ENCODE measurements at regions not wholly inside any gene's neighbourhood (a gene's known extent, or its start where the extent isn't known, plus 50 kb on each side); places are given as distances from the start of the nearest gene placed in this dataset.
A peak's percentile ranks its signal among the peaks of the same experiment; 100 is the strongest.

DNA sequence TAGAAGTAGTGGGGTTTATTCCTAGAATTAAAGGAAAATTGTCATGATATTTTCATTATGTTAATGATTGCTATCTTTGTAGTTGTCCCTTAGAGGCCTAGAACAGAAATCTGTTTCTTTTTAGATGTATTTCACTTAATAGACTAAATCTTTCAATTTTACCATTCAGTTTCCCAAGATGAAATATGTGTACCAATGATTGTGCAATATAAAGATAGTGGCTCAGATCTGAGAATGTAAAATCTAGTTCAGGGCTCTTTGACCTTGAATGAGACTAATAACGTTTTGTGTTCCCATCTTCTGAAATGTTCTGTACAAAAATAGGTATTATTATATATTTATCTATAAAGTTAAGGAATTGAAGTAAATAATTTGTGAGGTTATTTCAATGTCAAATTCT is 947.9 kb downstream of the DTWD2 start:
- no peak for DNase-seq

DNA sequence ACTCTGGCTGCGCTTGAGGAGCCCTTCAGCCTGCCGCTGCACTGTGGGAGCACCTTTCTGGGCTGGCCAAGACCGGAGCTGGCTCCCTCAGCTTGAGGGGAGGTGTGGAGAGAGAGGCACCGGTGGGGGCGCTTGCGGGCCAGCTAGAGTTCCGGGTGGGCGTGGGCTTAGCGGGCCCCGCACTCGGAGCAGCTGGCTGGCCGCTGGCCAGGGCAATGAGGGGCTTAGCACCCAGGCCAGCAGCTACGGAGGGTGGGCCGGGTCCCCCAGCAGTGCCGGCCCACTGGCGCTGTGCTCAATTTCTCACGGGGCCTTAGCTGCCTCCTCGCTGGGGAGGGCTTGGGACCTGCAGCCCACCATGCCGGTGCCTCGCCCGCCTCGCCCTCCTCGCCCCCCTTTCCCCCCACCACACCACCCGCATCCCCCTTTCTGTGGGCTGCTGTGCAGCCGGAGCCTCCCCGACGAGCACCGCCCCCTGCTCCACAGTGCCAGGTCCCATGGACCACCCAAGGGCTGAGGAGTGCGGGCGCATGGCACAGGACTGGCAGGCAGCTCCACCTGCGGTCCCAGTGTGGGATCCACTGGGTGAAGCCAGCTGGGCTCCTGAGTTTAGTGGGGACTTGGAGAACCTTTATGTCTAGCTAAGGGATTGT is 954.5 kb downstream of the DTWD2 start:
- no peak for DNase-seq

DNA sequence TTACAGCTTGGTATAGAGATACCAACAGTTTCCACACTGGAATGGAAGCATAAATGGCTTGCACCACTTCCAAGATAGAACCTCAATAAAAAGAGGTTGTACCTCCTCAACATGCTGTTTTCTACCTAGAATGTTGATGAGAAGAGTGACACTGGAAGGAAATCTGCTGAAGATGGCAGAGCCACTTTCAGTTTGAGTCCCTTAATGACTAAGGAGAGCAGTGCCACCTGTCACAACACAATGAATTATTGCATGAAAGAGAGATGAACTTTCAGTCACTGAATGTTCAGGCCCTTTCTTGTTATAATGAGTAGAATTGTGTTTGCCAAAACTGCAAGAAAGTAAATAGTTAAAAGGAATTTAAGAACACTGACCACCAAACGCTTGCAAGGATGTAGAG is 958.5 kb downstream of the DTWD2 start:
- DNase-seq, result no peak

DNA sequence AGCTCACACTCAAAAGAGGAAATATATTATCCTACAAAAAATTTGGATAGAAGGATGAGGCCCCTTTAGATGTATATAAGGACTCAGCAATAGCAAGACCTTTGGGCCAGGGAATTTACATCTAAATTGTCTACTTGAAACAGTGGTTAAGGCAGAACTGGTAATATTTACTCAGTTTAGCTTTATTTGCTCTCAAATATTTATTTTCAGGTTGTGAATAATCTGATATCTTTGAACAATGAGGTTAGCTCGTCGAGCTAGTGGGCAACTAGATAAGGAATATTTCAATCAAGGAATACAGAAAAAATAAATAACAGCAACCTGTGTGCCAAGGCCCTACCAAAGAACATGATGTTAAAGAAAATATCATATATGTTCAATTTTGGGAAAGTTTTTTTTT is 966.3 kb downstream of the DTWD2 start:
- no peak for DNase-seq

DNA sequence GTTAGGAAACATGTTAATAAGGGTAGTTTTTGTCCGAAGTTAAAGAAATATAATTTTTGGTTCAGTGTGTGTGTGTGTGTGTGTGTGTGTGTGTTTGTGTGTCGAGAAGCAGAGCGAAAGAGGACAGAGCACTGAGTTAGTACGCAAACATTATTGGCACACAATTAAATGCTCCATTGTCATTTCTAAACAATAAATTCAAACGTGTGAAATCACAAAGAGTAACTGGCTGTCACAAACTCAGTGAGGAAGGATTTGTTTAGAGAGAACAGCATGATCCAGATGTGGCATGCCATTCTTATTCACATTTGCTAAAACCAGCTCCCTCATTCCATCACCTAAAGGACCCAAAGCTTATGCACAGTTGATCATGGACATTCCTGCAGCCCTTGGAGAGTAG is 970.8 kb downstream of the DTWD2 start:
- no peak for DNase-seq

DNA sequence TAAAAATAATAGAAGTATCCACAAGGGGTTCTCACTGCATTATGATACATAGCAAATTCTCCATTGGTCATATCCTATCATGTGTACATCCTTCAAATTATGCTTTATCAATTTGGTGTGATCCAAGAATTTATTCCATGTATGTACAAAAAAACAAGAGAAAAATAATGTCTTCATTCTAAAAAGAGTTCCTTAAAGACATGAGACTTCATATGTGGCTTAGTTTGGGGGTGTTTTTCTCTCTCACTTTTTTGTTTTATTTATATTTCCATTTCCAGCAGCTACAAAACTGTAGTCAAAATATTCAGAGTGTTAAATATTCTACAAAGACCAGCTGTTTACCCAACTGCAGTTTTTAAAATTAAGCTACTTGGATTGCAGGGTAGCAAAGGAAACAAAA is 972.0 kb downstream of the DTWD2 start:
- DNase-seq, result no peak

DNA sequence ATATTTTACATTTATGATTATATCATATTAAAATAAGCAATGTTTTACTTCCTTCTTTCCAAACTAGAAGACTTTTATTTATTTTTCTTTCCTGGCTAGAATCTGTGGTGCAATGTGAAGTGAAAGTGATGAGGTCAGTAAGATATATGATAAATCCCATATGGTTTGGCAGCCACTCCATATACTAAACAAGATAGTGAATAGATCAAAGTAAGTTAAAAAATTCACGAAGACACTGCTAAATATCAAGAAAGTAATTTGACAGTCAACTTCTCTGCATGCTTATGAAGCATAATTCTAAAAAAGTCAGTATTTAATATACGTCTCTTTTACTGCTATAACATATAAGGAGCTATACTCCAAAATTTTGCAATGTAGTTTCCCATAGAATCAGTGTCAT is 972.8 kb downstream of the DTWD2 start:
- no peak for DNase-seq

DNA sequence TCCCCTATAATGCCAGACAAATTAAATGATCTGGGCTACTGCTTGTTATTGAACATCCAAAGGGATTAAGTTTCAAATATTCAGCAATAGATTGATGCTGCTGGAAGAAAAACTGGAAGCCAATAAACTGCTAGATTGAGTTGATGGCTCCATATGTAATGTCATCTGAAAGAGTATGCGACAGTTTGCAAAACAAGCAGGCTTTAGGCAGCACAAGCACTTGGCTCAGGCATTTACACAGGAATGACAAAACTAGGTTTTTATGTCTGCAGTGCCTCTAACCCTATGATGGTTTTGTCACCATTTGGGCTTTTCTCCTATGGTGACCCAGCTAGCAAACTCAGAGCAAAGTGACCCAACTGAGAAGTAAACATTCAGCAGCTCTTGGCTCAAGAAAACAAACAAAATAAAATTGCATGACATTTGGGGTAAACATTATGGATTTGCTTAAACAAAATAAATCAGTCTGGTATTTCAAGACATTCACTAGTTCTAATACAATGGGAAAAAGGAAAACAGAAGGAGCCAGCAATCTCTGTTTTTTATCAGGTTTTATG is 978.5 kb downstream of the DTWD2 start:
- no peak for DNase-seq

DNA sequence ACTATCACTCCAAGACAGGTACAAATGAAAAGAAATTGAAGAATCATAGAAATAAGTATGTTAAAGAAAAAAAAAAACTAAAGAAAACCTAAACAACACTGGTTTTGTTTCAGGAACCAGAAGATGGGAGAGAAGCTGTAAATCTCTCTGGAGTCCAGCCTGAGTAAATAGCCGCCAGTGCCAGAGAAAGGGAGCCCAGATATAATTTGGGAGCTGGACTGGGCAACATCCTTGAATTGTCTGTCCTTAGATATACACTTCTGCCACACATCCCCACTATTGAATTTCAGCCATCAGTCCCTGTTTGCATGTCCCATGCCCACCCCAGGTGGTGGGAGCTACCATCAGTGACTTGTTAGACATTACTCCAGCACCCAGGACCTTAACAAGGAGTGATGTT is 979.6 kb downstream of the DTWD2 start:
- DNase-seq, result no peak

DNA sequence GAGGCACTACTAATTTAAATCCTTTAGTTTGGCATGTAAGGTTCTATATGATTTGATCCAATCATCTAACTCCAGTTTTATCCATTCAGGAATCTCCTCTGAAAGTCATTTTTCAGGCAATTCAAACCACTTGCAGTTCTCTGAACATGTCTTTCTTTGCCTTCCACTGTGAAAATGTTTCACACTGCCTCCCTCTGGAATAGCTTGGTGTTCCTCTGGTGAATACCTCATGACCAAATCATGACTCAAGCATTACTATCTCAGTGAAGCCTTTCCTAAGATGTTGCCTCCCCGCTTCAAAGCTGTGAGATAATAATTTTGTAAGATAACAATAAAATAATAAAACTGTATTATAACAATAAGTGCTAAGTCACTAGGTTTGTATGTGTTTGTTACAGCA is 981.1 kb downstream of the DTWD2 start:
- DNase-seq, result no peak

DNA sequence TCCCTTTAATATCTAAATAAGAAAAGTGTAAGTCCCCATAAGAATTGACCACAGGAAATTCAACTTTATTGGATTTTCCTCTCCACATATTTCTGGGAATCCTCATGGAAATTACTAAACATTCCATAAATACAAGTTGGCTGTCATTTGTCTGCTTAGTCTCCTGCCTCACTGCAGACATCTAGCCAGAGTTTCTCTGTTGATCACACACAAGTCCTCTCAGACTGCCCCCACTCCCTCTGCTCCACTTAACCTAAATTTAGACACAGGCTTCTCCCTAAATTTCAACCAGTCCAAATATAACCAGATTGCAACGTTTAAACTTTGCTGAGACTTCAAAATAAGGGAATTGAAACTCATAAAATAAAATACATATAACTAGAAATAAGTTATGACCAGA is 982.1 kb downstream of the DTWD2 start:
- no peak for DNase-seq

DNA sequence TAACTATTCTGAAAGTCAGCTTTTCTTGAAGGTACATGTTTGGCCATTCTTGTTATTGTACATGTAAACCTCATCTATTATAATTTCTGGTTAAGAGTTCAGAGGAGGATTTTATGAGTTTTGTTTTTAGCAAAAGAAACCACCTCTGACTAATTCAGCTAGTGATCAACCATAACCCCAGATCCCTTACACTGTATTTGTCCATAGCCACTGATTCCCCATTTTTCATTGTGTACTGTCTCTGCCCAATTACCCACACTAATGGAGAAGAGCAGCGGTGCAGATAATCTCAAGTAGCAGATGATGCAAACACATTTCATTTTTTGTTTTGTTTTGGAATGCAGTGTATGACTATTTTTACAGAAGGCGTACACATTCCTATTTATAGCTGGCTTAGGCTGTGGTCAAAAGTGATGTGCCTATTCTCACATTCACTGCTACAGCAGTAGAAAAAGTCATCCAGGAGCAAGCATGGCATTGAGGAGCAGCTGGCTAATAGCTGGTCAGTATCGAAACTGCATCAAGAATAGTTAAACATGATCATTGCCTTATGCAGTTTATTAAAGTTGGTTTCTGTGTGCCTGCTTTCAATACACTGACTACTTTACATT is 988.3 kb downstream of the DTWD2 start:
- no peak for DNase-seq

DNA sequence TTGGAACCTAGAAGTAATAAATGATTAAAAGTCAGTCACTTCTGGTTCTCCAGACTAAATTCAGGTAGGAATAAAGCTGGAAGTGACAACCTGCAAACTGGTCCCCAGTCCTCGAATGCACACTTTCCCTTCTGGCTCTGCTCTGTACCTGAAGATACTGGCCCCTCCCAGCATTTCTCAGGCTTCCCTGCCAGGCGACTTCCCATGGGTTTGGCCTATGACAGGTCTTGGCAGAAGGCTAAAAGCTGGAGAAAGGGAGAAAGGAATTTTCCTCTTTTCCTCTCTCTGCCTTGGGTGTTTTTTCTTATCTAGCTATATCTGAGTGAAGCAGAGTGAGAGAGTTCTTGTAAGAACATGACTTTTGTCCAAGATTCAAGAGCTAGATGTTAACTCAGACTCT is 1005.7 kb downstream of the DTWD2 start:
- DNase-seq, result no peak

DNA sequence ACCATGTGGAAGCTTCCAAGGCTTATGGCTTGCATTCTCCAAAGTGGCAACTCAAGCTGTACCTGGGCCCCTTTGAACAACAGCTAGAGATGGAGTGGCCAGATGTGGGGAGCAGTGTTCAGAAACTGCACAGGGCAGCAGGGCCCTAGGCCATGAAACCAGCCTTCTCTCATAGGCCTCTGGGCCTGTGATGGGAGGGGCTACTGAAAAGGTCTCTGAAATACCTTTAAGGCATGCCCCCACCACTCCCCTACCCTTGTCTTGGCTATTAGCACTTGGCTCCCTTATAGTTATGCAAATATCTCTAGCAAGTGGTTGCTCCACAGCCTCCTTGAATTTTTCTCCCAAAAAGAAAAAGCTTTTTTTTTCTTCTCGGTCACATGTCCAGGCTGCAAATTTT is 1014.6 kb downstream of the DTWD2 start:
- DNase-seq, result no peak

DNA sequence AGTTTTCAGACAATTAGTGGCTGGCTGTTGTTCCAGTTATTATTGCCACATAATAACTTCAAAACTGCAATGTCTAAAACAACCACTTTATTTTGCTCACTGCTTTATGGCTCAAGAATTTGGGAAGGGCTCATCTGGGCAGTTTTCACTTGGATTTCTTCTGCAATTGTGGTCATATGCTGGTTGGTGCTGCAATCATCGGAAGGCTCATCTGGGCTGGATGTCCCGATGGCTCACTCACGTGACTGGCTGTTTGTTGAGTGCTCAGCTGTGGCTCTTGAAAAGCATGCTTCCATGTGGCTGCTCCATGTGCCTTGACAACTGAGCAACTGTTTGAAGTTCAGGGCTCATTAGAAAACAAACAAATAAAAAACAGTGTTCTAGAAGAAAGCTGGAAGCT is 1032.5 kb downstream of the DTWD2 start:
- DNase-seq, result no peak

DNA sequence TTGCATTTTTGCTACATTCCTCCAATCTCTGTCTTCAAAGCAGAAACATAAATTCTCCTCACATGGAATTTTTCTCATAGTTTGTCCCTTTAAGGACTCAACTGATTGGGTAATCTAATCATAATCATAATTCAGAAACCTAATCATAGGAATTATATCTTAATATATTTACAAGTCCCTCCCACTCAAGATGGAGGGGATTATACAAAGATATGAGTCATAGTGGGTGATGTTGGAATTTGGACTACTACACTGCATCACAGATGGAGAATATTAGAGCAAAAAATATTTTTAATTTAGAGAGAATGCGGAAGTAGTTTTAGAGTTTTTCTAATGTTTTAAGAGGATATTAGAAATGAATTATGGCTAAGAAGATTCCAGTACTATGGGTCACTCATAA is 1034.0 kb downstream of the DTWD2 start:
- DNase-seq, result peak; percentile 2

DNA sequence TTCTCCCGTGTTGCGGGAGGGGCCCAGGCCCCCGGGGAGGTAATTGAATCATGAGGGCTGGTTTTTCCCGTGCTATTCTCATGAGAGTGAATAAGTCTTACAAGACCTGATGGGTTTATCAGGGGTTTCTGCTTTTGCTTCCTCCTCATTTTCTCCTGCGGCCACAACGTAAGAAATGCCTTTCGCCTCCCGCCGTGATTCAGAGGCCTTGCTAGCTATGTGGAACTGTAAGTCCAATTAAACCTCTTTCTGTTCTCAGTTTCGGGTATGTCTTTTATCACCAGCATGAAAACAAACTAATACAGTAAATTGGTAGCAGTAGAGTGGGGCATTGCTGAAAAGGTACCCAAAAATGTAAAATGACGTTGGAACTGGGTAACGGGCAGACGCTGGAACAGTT is 1035.1 kb downstream of the DTWD2 start:
- DNase-seq, result no peak

DNA sequence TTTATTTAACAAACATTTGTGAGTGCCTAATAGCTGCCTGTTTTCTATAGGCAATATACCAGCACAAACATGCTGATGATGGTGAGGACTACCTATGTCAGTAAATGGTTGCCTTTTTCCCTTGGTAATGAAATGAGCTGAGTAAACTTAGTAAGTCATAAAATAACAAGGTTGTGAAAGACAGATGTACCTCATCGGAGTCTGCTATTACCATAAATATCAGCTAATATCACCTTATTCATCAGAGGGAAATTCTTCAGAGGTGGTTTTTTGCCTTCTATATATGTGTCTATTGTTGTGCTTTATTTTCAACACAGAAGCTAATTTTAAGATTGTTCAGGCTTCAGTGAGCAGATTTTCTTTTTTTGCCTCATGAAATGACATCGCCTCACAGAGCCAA is 1040.5 kb downstream of the DTWD2 start:
- DNase-seq, result no peak

DNA sequence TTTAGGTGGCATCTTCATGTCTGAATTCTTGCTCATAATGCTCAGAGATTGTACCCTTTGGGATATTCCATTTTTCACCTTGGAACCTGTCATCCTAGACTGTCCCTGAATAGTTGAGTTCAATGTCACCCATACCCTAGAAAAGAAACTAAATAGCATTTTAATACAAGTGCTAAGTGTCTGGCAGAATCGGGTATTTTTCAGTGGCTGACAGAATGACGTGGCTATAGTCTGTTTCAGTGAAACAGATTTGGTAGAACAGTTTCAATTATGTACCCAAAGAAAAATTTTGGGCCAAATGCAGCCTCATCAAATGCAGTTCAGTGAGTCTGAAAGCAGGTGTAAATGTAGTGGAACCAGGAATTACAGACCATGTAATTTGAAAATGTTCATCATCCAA is 1041.2 kb downstream of the DTWD2 start:
- no peak for DNase-seq

DNA sequence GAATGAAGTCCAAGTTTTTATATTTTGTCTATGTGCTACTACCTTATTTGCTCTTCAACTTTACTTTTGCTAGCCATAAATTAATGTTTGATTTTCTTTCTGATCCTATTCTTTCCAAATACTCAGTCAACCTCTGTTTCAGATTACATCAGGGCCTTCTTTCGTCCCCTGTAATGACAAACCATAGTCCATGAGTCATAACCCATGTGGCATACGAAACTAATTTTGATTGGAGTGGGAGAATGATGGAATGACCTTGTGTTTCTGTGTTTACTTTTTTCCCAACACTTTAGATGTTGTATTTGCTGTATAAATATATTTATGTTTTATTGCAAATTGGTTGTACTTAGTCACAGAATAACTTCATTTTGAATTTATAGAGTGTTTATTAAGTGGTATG is 1043.1 kb downstream of the DTWD2 start:
- no peak for DNase-seq

DNA sequence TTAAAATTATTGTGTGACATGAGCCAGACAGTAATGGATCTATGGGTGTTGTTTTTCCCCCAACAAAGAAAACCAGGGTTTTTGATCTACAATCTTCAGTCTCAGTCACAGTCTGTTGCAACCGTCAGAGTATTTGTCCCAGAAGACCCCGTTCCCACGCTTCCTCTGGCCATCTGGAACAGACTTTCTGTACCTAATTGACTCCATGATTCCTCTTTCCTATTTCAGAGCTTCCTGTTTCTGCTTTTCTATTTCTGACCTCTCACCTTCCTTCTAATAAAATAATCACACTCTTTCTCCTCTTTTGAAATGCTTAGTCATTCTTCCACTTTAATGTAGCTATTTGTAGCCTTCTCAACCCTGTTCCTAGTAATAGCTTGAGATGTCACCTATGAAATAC is 1044.8 kb downstream of the DTWD2 start:
- peak; percentile 35 for DNase-seq

DNA sequence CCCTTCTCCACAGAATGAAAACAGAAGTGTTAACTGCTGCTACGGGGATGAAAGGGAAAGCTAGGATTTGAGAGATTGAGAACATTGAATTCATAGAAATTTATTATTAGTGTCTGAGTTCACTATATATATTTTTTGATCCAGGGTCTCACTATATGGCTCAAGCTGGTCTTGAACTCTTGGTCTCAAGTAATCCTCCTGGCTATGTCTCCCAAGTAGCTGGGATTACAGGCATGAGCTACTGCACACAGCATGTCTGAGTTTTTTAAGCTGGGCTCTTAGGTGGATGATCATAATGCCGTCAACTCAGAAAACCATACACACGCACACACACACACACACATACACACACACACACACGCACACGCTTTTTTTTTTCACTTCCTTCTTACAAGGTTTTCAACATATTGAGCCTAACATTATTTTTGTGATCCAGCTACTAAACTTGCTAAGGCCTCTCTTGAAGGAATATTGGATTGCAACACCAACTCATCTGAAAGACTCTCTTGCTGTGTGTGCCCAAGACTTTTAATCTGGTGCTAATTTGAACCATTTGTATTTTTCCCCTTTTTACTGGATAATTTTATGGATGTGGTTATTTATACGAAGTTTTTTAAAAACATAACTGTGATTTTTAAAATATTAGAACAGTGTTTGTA is 1045.4 kb downstream of the DTWD2 start:
- peak; percentile 61 for DNase-seq

DNA sequence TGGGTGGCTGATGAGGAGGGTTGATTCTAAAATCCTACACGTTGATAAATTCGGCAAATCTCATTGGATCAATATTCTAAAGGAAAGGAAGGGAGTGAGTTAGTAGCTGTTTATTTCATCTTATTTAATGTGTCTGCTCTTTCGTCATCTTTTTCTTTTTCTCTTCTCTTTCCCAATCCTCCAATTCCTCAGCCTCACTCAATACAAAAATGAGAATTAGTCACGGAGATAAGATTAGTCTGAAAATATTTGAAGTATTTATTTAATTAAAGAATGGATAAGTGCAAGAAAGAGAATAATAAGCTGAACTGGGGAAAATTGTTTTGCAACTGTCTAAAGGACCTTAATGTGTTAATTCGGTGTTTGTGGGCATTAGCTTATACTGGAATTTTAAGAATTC is 1095.1 kb downstream of the DTWD2 start:
- no peak for DNase-seq

DNA sequence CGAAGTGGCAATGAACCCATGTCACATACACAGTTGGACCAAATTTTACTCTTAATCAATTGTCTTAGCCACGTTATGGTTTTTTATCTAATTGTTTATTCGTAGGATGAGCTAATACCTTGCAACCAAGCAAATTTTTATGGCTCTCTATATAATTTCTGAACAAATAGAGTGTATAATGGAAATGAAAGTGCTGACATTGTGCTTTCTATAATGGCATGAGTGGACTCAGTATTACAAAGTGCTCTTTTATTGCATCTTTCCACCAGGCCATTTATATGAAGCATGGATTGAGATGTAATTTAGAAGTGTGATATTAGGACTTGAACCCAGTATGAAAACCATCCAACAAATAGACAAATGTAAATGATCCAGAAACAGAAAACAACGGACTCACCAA is 1096.0 kb downstream of the DTWD2 start:
- no peak for DNase-seq

Data from skin of body (tissue), 1 donor.